Stomach smooth muscle (tissue), 2 donors: ENCODE measurements at regions not wholly inside any gene's neighbourhood (a gene's known extent, or its start where the extent isn't known, plus 50 kb on each side); places are given as distances from the start of the nearest gene placed in this dataset.

Source experiments
- H3K27ac ChIP-seq: one replicate; pipeline ENCODE4 v1.7.0; 2013; ENCODE audit warnings: mild to moderate bottlenecking, low read length, inconsistent platforms
- H3K27me3 ChIP-seq, 2 donors: one replicate each; pipeline ENCODE4 v1.7.0; 2013; ENCODE audit warnings: low read length in 2 of 2; ENCODE audit not compliant: insufficient read depth in 2 of 2, control insufficient read depth in 1 of 2
- H3K36me3 ChIP-seq, 2 donors: one replicate each; pipeline ENCODE4 v1.7.0; 2013; ENCODE audit warnings: low read length in 2 of 2; ENCODE audit not compliant: control insufficient read depth in 2 of 2, insufficient read depth in 2 of 2
- H3K4me1 ChIP-seq: one replicate; pipeline ENCODE4 v1.7.0; 2013; ENCODE audit warnings: low read length; ENCODE audit not compliant: control insufficient read depth, insufficient read depth
- H3K4me3 ChIP-seq, 2 donors: one replicate each; pipeline ENCODE4 v1.7.0; 2013; ENCODE audit warnings: low read length in 2 of 2
- H3K9ac ChIP-seq, 2 donors: one replicate each; pipeline ENCODE4 v1.7.0; 2013; ENCODE audit warnings: low read length in 2 of 2, mild to moderate bottlenecking in 1 of 2
- H3K9me3 ChIP-seq, 2 donors: one replicate each; pipeline ENCODE4 v1.7.0; 2013; ENCODE audit warnings: low read length in 2 of 2; ENCODE audit not compliant: control insufficient read depth in 2 of 2
- donor health status: healthy.
- donor health status: Pancreatic carcinoma.

DNA sequence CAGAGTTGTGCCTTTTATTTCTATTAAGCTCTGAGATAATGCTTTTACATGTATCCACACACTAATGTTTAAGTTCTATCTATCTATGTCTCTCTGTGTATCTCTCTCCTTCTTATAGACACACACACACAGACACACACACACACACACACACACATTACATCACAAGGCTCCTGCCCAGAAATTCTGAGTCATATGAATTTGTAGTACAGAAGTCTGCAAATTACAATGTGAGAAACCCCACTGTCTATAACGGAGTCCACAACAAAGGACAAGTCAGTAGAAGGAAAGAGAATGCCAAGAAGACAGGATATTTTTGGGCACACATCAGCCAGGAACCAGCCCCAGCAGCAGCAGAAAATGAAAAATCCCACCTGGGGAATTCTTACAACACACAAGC, 142.4 kb downstream of the EN1 start:
- Histone ChIP-seq H3K4me3 (no peak overlapping the region), H3K9me3 (peaks cover 5% of the 10 kb centered on the region in 2 donors), H3K36me3 (no peaks in the 10 kb centered on the region), H3K27ac (no peak overlapping the region), H3K27me3 (no peaks in the 10 kb centered on the region), H3K9ac (no peak overlapping the region), H3K4me1 (no peaks in the 10 kb centered on the region)

DNA sequence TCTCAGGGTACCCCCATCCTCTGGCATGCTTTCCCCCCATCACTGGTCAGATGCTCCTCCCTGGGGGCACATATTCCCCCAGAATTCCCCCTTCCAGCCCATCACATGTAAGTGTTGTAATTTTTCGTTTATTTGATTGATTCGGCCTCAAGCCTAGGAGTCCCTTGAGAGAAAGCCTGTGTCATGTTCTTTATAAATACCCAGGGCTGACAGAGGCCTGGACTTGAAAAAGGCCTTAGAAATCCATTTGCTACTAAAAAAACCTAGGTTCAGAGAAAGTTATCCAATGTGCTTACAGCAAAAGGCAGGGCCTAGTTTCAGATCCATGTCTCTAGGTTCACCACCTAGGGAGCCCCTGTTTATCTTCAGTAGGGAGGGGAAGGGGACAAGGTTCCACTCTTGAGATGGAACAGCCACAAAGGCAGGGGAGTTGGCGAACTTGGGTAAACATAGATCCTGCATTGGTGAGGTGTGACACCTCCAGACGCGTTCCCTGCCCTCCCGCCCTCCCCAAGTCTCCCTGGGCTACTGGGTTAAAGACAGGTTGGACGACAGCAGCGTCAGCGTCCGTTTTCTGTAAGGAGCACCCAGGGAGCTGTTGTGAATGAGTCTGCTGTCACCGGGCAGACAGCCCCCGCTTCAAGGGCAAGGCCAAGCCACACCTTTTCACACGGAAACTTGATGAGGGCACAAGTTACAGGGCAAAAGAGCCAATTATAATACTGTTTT, 147.8 kb downstream of the EN1 start:
- peaks cover 5 to 6% of the 10 kb centered on the region in 2 donors for H3K9me3 ChIP-seq
- no peak overlapping the region for H3K27ac ChIP-seq
- no peak overlapping the region for H3K4me3 ChIP-seq
- no peaks in the 10 kb centered on the region for H3K4me1 ChIP-seq
- no peak overlapping the region for H3K9ac ChIP-seq
- no peaks in the 10 kb centered on the region for H3K27me3 ChIP-seq
- H3K36me3 ChIP-seq = no peaks in the 10 kb centered on the region

DNA sequence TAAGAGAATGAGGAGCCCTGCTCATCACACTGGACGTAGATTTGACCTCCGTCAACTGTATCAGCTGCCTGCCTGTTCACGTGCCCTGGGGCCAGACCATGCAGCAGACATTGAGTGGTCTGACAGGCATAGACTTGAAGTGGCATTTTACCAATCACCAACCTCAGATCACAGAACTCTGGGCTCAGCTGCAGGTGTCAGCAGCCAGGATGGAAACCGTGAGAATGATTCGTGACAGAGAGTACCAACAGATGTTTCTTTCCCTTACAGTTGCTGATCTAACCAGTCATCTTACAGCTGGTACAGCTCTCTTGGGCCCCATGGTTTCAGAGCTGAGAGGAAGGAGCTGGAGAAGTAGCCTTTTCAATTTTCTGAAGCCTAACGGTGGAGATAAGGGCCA, 148.9 kb downstream of the EN1 start:
- no peaks in the 10 kb centered on the region for H3K4me1 ChIP-seq
- no peak overlapping the region for H3K27ac ChIP-seq
- no peak overlapping the region for H3K9ac ChIP-seq
- H3K4me3 ChIP-seq = no peak overlapping the region
- peaks cover 5 to 6% of the 10 kb centered on the region in 2 donors for H3K9me3 ChIP-seq
- no peaks in the 10 kb centered on the region for H3K27me3 ChIP-seq
- H3K36me3 ChIP-seq = no peaks in the 10 kb centered on the region

DNA sequence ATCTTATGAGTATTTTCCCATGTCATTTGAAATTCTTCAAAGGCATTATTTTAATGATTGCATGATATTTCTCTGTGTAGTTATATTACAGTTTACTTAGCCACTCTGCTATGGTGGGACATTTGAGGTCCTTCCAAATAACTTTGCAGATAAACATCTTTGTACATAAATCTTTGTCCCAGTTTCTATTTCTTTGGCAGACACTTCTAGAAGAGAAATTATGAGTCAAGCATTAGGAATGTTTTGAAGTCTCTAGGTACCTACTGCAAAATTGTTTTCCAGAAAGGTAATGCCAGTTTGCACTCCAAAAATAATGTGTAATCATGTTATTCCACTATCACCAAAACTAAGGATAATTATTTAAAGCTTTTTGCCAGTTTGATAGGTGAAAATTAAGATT, 149.7 kb downstream of the EN1 start:
- Histone ChIP-seq H3K27ac (no peak overlapping the region), H3K4me3 (no peak overlapping the region), H3K36me3 (no peaks in the 10 kb centered on the region), H3K4me1 (no peaks in the 10 kb centered on the region), H3K9me3 (peaks cover 5 to 6% of the 10 kb centered on the region in 2 donors), H3K9ac (no peak overlapping the region), H3K27me3 (no peaks in the 10 kb centered on the region)

DNA sequence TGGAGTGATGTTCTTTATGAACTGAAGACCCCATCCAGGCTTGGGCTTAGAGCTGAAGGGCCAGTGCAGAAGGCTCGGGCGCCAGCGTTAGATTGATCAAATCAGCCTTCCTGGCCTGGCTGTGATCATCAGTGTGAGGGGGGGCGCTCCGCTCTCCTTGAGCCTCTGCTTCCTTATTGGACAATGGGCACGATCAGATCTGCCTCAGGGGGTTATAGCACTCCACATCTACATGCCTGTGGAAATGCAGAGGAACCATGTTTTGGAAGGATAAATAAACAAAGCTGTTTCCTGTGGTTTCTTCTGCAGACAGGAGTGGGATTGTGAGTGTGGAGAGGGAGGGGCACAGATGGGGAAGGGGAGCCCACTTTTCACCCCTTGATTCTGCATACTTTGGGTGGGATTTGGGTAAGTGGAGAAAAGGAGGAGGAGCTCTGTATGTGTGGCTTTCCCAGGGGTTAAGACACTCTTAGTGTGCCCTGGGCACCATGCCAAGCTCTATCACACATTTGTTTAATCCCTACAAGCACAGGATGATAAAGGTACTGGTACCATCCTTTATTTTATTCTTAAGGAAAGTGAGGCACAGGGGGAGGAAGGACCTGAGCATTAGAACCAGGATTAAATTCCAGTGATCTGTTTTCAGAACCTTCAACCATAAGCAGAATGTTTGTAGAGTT, 150.5 kb downstream of the EN1 start:
- no peaks in the 10 kb centered on the region for H3K36me3 ChIP-seq
- no peaks in the 10 kb centered on the region for H3K27me3 ChIP-seq
- peaks cover 6 to 8% of the 10 kb centered on the region in 2 donors for H3K9me3 ChIP-seq
- no peak overlapping the region for H3K4me3 ChIP-seq
- no peak overlapping the region for H3K9ac ChIP-seq
- H3K4me1 ChIP-seq = no peaks in the 10 kb centered on the region
- no peak overlapping the region for H3K27ac ChIP-seq

DNA sequence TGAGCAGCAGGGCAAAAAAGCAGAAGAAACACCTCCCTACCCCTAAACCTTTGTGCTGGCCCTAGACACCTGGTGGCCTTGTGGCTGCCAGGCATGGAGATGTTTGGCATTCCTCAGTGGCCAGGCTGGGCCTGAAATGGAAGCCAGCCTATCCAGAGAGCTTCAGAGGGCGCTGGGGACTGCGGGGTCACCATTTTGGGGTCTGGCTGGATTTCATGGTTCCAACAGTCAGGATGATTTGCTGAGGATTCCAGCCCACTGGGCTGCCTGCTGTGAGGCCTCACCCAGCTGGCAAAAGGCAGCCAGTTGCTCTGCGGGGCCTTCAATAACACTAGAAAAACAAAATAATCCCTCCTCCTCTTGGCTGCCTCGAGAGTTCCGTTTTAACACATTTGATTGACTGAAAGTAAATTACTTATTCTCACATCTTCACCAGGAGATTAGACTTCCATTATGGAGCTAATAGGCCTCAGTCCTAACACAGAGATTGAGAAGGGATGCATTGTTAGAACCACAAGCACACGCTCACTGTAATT, 154.1 kb downstream of the EN1 start:
- H3K9me3 ChIP-seq = peaks cover 2 to 6% of the 10 kb centered on the region in 2 donors
- H3K4me1 ChIP-seq = no peaks in the 10 kb centered on the region
- H3K27me3 ChIP-seq = no peaks in the 10 kb centered on the region
- no peak overlapping the region for H3K4me3 ChIP-seq
- H3K27ac ChIP-seq = no peak overlapping the region
- no peaks in the 10 kb centered on the region for H3K36me3 ChIP-seq
- no peak overlapping the region for H3K9ac ChIP-seq

DNA sequence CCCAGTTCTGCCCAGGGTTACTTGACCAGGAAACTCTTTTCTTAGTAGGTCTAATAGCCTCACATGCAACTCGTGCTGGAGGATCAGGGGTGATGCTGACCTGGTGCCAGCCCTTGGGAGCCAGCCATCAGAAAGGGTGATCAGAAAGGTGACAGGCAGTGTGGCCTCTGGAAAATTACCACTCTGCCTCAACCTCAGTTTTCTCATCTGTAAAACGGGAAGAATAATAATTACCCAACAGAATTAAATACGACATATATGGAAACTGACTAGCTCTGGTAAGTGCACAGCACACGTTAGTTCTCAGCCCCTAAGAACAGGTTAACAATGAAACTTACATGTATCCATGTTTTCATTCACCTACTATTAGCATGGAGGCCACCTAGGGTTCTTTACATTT, 157.6 kb downstream of the EN1 start:
- no peaks in the 10 kb centered on the region for H3K36me3 ChIP-seq
- H3K9me3 ChIP-seq = peaks cover 2 to 6% of the 10 kb centered on the region in 2 donors
- H3K9ac ChIP-seq = no peak overlapping the region
- H3K4me3 ChIP-seq = no peak overlapping the region
- no peaks in the 10 kb centered on the region for H3K4me1 ChIP-seq
- H3K27ac ChIP-seq = no peak overlapping the region
- peaks cover 0 to 2% of the 10 kb centered on the region in 2 donors for H3K27me3 ChIP-seq

DNA sequence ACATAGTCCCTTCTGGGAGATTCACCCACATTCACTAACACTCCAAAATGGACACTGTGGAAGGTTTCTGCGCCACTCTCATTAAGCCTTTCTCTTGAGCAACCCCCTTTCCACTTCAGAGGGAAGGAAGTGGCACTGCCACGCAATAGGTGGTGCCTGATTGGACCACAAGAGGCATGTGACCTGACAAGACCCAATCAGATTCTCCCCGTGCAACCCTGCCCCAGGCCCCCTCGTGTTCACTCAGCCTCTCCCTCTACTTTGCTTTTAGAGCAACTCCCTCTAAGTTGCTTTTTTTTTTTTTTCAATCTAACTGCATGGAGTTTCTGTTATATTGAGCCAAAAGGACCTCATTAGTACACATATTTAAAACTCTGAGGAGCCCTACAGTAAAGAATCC, 158.0 kb downstream of the EN1 start:
- Histone ChIP-seq H3K36me3 (no peaks in the 10 kb centered on the region), H3K27me3 (peaks cover 0 to 2% of the 10 kb centered on the region in 2 donors), H3K9me3 (peaks cover 2 to 6% of the 10 kb centered on the region in 2 donors), H3K4me3 (no peak overlapping the region), H3K4me1 (no peaks in the 10 kb centered on the region), H3K9ac (no peak overlapping the region), H3K27ac (no peak overlapping the region)

DNA sequence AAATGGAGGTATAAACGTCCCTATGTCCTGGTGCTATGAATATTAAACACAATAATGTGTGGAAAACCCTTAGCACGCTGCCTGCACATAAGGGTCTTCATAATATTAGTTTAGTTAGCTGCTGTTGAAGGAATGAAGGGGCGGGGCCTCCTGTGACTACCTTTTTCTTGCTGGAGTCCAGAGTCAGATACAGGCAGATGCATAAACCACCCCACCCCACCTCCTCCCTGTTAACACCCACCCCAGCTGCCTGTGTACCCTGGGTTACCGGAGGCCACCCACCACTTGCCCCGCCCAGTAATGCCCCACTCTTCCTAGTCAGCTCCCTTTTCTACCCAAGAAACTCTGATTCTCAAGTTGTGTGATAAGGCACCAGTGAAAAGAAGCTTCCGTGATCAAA, 158.4 kb downstream of the EN1 start:
- H3K4me1 ChIP-seq = no peaks in the 10 kb centered on the region
- no peak overlapping the region for H3K4me3 ChIP-seq
- H3K27ac ChIP-seq = no peak overlapping the region
- peaks cover 2 to 6% of the 10 kb centered on the region in 2 donors for H3K9me3 ChIP-seq
- no peak overlapping the region for H3K9ac ChIP-seq
- peaks cover 0 to 2% of the 10 kb centered on the region in 2 donors for H3K27me3 ChIP-seq
- no peaks in the 10 kb centered on the region for H3K36me3 ChIP-seq

DNA sequence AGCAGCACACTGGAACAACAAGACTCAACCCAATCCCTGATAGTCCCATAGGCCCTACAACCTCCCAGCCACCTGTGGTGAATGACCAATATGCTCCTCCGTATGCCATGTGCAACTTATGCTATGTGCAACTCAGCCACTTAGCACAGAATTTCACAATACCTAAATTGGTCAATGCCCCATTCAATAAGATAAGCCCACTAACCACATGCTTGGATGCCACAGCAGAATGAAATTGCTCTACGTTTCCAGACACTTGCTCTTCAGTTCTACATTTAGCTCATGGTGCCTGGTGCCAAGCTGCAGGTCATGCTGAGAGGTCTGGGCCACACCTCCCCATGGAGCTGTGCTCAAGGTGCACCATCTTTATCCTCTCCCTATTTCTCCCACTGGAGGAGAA, 159.8 kb downstream of the EN1 start:
- Histone ChIP-seq H3K9ac (no peak overlapping the region), H3K9me3 (peaks cover 2 to 6% of the 10 kb centered on the region in 2 donors), H3K27me3 (peaks cover 0 to 2% of the 10 kb centered on the region in 2 donors), H3K27ac (no peak overlapping the region), H3K36me3 (no peaks in the 10 kb centered on the region), H3K4me1 (no peaks in the 10 kb centered on the region), H3K4me3 (no peak overlapping the region)

DNA sequence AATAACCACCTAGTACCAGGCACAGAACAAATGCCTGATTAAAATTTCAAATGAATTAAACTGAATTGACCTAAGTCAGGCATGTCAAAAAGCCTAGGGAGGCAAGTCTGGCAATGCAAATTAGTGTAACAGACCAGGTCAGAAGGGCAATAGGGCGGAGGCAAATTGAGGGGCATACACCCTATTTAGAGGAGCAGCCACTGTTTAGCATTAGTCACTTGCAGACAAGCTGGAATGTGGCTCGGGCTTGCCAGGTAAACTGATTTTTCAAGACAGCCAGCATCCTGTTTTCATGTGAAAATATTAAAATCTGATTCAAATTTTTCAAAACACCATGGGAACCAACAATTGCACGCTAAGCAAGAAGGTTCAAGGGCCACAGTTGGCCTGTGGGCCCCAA, 160.3 kb downstream of the EN1 start:
- Histone ChIP-seq H3K9ac (no peak overlapping the region), H3K27me3 (peaks cover 0 to 2% of the 10 kb centered on the region in 2 donors), H3K4me3 (no peak overlapping the region), H3K9me3 (peaks cover 2 to 5% of the 10 kb centered on the region in 2 donors), H3K27ac (no peak overlapping the region), H3K4me1 (no peaks in the 10 kb centered on the region), H3K36me3 (no peaks in the 10 kb centered on the region)
